HL-60 (cell line): ENCODE measurements at regions not wholly inside any gene's neighbourhood (a gene's known extent, or its start where the extent isn't known, plus 50 kb on each side); places are given as distances from the start of the nearest gene placed in this dataset.

ENCODE experiments used
- GABPA ChIP-seq: IDR thresholded peaks from 2 replicates; pipeline ENCODE4 v1.6.1; 2012; ENCODE audit warnings: low read depth
- POLR2AphosphoS5 ChIP-seq: IDR thresholded peaks from 2 replicates; pipeline ENCODE4 v1.6.1; 2012; ENCODE audit warnings: low read depth
- TF ChIP-seq, protein P1 (sequence below): IDR thresholded peaks from one replicate; pipeline ENCODE4 v1.5.1; 2011; ENCODE audit warnings: low read length, control low read depth, inconsistent platforms; ENCODE audit not compliant: insufficient read depth
- TF ChIP-seq, protein P2 (sequence below): IDR thresholded peaks from 2 replicates; pipeline ENCODE4 v1.6.1; 2012; ENCODE audit warnings: low read depth; ENCODE audit not compliant: insufficient replicate concordance

DNA sequence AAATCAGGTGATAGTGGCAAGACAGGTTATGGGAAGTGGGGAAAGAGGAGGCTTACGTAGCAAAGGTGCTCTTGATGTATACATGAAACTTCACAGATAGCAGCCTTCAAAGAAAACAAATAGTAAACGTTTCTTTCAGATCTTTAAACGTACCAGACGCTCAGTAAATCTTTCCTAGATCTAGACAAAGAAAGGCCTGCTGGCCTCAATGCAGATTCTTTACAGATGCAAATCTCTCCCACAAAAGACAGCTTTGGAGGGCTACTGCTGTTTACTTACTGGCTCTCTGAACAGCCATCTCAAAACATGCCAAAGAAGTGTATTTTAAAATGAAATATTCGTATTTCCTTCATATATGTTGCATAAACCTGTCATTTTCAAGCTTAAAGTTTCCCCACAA, 1279.9 kb upstream of the NRXN1 start:
- TF ChIP-seq, protein P1, sequence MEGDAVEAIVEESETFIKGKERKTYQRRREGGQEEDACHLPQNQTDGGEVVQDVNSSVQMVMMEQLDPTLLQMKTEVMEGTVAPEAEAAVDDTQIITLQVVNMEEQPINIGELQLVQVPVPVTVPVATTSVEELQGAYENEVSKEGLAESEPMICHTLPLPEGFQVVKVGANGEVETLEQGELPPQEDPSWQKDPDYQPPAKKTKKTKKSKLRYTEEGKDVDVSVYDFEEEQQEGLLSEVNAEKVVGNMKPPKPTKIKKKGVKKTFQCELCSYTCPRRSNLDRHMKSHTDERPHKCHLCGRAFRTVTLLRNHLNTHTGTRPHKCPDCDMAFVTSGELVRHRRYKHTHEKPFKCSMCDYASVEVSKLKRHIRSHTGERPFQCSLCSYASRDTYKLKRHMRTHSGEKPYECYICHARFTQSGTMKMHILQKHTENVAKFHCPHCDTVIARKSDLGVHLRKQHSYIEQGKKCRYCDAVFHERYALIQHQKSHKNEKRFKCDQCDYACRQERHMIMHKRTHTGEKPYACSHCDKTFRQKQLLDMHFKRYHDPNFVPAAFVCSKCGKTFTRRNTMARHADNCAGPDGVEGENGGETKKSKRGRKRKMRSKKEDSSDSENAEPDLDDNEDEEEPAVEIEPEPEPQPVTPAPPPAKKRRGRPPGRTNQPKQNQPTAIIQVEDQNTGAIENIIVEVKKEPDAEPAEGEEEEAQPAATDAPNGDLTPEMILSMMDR: no peak
- no peak for TF ChIP-seq POLR2AphosphoS5
- TF ChIP-seq, protein P2, sequence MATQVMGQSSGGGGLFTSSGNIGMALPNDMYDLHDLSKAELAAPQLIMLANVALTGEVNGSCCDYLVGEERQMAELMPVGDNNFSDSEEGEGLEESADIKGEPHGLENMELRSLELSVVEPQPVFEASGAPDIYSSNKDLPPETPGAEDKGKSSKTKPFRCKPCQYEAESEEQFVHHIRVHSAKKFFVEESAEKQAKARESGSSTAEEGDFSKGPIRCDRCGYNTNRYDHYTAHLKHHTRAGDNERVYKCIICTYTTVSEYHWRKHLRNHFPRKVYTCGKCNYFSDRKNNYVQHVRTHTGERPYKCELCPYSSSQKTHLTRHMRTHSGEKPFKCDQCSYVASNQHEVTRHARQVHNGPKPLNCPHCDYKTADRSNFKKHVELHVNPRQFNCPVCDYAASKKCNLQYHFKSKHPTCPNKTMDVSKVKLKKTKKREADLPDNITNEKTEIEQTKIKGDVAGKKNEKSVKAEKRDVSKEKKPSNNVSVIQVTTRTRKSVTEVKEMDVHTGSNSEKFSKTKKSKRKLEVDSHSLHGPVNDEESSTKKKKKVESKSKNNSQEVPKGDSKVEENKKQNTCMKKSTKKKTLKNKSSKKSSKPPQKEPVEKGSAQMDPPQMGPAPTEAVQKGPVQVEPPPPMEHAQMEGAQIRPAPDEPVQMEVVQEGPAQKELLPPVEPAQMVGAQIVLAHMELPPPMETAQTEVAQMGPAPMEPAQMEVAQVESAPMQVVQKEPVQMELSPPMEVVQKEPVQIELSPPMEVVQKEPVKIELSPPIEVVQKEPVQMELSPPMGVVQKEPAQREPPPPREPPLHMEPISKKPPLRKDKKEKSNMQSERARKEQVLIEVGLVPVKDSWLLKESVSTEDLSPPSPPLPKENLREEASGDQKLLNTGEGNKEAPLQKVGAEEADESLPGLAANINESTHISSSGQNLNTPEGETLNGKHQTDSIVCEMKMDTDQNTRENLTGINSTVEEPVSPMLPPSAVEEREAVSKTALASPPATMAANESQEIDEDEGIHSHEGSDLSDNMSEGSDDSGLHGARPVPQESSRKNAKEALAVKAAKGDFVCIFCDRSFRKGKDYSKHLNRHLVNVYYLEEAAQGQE: no peak
- no peak for TF ChIP-seq GABPA
